ENCODE measurements at regions not wholly inside any gene's neighbourhood (a gene's known extent, or its start where the extent isn't known, plus 50 kb on each side); places are given as distances from the start of the nearest gene placed in this dataset.

DNA sequence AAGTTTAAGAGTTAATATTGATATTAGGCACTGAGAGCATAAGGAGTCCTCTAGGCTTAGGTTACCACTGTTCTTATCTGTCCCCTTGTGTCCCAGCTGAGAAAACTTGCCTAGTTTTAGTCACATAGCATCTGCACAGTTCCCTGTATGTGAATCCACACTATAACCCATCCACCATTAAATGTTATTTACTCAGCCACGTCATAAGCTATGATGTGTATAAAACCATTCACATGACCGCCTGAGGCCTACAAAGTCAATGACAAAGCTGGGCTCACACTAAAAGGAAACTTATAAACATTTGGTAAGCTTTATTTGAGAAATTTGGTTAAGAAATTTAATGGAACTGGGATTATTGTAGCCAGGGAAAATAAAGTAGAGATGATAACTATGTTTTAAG, 59.2 kb upstream of the TFAP2D start:
- DNase-seq, result no peak

DNA sequence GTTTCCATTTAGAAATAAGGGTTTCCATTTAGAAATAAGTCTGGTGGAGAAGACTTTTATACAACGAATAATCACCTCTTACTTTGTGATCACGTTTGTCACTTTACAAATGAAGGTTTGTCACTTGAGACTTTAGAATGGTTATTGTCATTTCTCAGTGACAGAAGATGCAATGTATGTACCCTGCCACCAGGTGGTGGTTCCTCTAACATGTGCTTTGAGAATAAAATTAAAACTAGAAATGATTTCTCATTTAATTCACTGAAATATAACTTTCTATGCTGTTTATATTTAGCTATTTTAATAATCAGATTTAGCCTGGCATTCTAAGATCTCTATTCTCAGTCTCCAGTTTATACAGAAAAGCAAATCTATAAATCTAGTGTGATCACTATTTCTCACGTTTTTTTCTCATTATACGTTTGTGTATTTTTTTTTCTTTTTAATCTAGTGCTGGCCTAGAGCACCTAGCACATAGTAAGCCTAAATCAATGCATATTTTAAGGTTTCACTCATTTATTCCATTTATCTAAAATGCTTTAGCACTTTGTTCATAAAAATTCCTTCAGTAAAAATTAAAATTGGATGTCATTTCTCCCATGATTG, 57.4 kb upstream of the TFAP2D start:
- DNase-seq, result no peak

DNA sequence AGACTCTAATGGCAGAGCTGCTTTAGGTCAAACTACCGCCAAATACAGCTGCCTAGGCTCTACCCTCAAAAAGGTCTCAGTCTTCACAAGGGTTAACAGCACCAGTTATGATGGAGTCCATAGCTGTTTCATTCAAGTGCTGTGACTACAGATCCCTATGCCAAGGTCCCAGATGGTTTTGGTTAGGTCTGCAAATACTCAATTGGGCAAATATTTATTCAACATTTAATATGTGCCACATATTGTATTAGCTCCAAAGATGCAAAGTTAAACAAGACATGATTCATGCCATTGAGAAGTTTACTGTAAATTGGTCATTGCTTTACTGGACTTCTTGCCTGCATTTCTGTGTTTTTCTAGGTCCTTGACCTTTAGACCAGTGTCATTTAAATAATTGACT, 55.8 kb upstream of the TFAP2D start:
- DNase-seq, result no peak

DNA sequence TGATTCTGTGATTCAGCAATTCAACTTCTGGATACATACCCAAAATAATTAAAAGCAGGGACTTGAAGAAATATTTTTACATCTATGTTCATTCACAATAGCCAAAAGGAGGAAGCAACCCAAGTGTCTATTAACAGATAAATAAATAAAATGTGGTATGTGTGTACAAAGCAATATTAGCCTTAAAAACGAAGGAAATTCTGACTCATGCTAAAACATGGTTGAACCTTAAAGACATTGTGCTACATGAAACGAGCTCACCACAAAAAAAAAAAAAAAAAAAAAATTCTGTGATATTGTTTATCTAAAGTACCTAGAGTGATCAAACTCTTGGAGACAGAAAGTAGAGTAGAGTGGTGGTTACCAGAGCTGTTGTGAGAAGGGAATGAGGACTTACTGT, 54.8 kb upstream of the TFAP2D start:
- no peak for DNase-seq

DNA sequence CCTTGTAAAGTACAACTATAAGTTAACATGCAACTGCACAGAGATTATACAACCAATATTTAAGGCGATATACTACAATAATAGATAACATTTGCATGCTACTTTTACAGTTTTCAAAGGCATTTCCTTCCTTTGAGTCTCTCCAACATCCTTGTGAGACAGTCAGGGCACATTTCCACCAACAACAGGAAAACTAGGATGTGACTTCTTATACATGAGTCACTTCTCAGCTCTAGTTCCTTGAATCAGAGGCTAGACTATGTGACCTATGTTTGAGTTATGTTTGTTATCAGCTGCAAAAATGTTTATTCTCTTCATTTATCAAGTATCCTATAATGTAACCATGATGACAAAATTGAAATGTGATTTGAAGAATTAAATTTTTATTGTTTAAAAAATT, 51.7 kb upstream of the TFAP2D start:
- DNase-seq, result no peak

Measured in MV-4-11 (cell line).